ENCODE measurements at regions not wholly inside any gene's neighbourhood (a gene's known extent, or its start where the extent isn't known, plus 50 kb on each side); places are given as distances from the start of the nearest gene placed in this dataset.

- no peak for TF ChIP-seq TAF1 (IDR thresholded peaks at IDR 0.05; ENCODE audit: borderline replicate concordance, insufficient read depth, low read length)
- no peak for TF ChIP-seq REST (IDR thresholded peaks at IDR 0.05; ENCODE audit: insufficient read depth in 1 of 2, low read depth in 2 of 2, low read length in 2 of 2)
- no peak for TF ChIP-seq SIN3A (IDR thresholded peaks at IDR 0.05; ENCODE audit: borderline replicate concordance, insufficient read depth, low read length)
- TF ChIP-seq POLR2AphosphoS5 (IDR thresholded peaks at IDR 0.05; ENCODE audit: low read depth, low read length) = no peak
- TF ChIP-seq FOXP2 (optimal IDR thresholded peaks at IDR 0.05; ENCODE audit: borderline replicate concordance, extremely low read depth, extremely low read length, insufficient read depth) = no peak
Observed at GRCh38 chr2:61631321-61631720, 93.2 kb upstream of the XPO1 start.

GRCh38 chr2:61626827-61627226 lies 88.7 kb upstream of the XPO1 start:
- TF ChIP-seq TAF1 (IDR thresholded peaks at IDR 0.05; ENCODE audit: borderline replicate concordance, insufficient read depth, low read length) (no peak), FOXP2 (optimal IDR thresholded peaks at IDR 0.05; ENCODE audit: borderline replicate concordance, extremely low read depth, extremely low read length, insufficient read depth) (no peak)

GRCh38 chr2:61623747-61624146 lies 85.6 kb upstream of the XPO1 start:
- TF ChIP-seq REST (IDR thresholded peaks at IDR 0.05; ENCODE audit: insufficient read depth in 1 of 2, low read depth in 2 of 2, low read length in 2 of 2) (no peak), POLR2AphosphoS5 (IDR thresholded peaks at IDR 0.05; ENCODE audit: low read depth, low read length) (no peak)

GRCh38 chr2:61620244-61621159 lies 82.3 kb upstream of the XPO1 start:
- TF ChIP-seq REST (IDR thresholded peaks at IDR 0.05; ENCODE audit: insufficient read depth in 1 of 2, low read depth in 2 of 2, low read length in 2 of 2) (no peak), TAF1 (IDR thresholded peaks at IDR 0.05; ENCODE audit: borderline replicate concordance, insufficient read depth, low read length) (no peak), SIN3A (IDR thresholded peaks at IDR 0.05; ENCODE audit: borderline replicate concordance, insufficient read depth, low read length) (no peak), FOXP2 (optimal IDR thresholded peaks at IDR 0.05; ENCODE audit: borderline replicate concordance, extremely low read depth, extremely low read length, insufficient read depth) (no peak), POLR2AphosphoS5 (IDR thresholded peaks at IDR 0.05; ENCODE audit: low read depth, low read length) (no peak)

- TF ChIP-seq POLR2AphosphoS5 (IDR thresholded peaks at IDR 0.05; ENCODE audit: low read depth, low read length) (no peak), FOXP2 (optimal IDR thresholded peaks at IDR 0.05; ENCODE audit: borderline replicate concordance, extremely low read depth, extremely low read length, insufficient read depth) (no peak)
Observed at GRCh38 chr2:61619561-61619960, 81.4 kb upstream of the XPO1 start.

GRCh38 chr2:61617610-61618009 lies 79.5 kb upstream of the XPO1 start:
- TF ChIP-seq REST (IDR thresholded peaks at IDR 0.05; ENCODE audit: insufficient read depth in 1 of 2, low read depth in 2 of 2, low read length in 2 of 2) = no peak
- no peak for TF ChIP-seq FOXP2 (optimal IDR thresholded peaks at IDR 0.05; ENCODE audit: borderline replicate concordance, extremely low read depth, extremely low read length, insufficient read depth)
- TF ChIP-seq POLR2AphosphoS5 (IDR thresholded peaks at IDR 0.05; ENCODE audit: low read depth, low read length) = no peak
- TF ChIP-seq TAF1 (IDR thresholded peaks at IDR 0.05; ENCODE audit: borderline replicate concordance, insufficient read depth, low read length) = no peak
- TF ChIP-seq SIN3A (IDR thresholded peaks at IDR 0.05; ENCODE audit: borderline replicate concordance, insufficient read depth, low read length) = no peak

Data from PFSK-1 (cell line).